ENCODE measurements at regions not wholly inside any gene's neighbourhood (a gene's known extent, or its start where the extent isn't known, plus 50 kb on each side); places are given as distances from the start of the nearest gene placed in this dataset.

- no peak overlapping the region for H3K4me3 ChIP-seq (ENCODE audit: control insufficient read depth, low read depth, low read length)
- DNase-seq (ENCODE audit: low read depth) = peak; percentile 49
- no peak for TF ChIP-seq CTCF (IDR thresholded peaks at IDR 0.05; ENCODE audit: control insufficient read depth, insufficient read depth, low read depth, low read length, missing control alignments)
These were observed 72.8 kb upstream of the ARHGAP5 start for GRCh38 chr14:32004300-32004699.

GRCh38 chr14:32005628-32006027, 71.5 kb upstream of the ARHGAP5 start:
- no peak for DNase-seq (ENCODE audit: low read depth)
- no peak for TF ChIP-seq CTCF (IDR thresholded peaks at IDR 0.05; ENCODE audit: control insufficient read depth, insufficient read depth, low read depth, low read length, missing control alignments)
- H3K4me3 ChIP-seq (ENCODE audit: control insufficient read depth, low read depth, low read length) = no peak overlapping the region

GRCh38 chr14:32006263-32007110, 70.6 kb upstream of the ARHGAP5 start:
- no peak for DNase-seq (ENCODE audit: low read depth)
- no peak overlapping the region for H3K4me3 ChIP-seq (ENCODE audit: control insufficient read depth, low read depth, low read length)
- no peak for TF ChIP-seq CTCF (IDR thresholded peaks at IDR 0.05; ENCODE audit: control insufficient read depth, insufficient read depth, low read depth, low read length, missing control alignments)

GRCh38 chr14:32007755-32008362, 69.2 kb upstream of the ARHGAP5 start:
- no peak for TF ChIP-seq CTCF (IDR thresholded peaks at IDR 0.05; ENCODE audit: control insufficient read depth, insufficient read depth, low read depth, low read length, missing control alignments)
- no peak for DNase-seq (ENCODE audit: low read depth)
- no peak overlapping the region for H3K4me3 ChIP-seq (ENCODE audit: control insufficient read depth, low read depth, low read length)

- no peak overlapping the region for H3K4me3 ChIP-seq (ENCODE audit: control insufficient read depth, low read depth, low read length)
- DNase-seq (ENCODE audit: low read depth) = no peak
- no peak for TF ChIP-seq CTCF (IDR thresholded peaks at IDR 0.05; ENCODE audit: control insufficient read depth, insufficient read depth, low read depth, low read length, missing control alignments)
These were observed 68.4 kb upstream of the ARHGAP5 start for GRCh38 chr14:32008602-32009193.

- DNase-seq (ENCODE audit: low read depth) = no peak
- H3K4me3 ChIP-seq (ENCODE audit: control insufficient read depth, low read depth, low read length) = no peak overlapping the region
- no peak for TF ChIP-seq CTCF (IDR thresholded peaks at IDR 0.05; ENCODE audit: control insufficient read depth, insufficient read depth, low read depth, low read length, missing control alignments)
These were observed 67.7 kb upstream of the ARHGAP5 start for GRCh38 chr14:32009221-32009975.

Data from AG09309 (cell line).